SH-SY5Y (cell line): ENCODE measurements at regions not wholly inside any gene's neighbourhood (a gene's known extent, or its start where the extent isn't known, plus 50 kb on each side); places are given as distances from the start of the nearest gene placed in this dataset.

ENCODE experiments used
- GATA2 ChIP-seq: IDR thresholded peaks from 2 replicates; pipeline ENCODE4 v1.6.1; 2011; ENCODE audit warnings: mild to moderate bottlenecking, low read depth, low read length
- GATA3 ChIP-seq: IDR thresholded peaks from 2 replicates; pipeline ENCODE4 v1.6.1; 2011; ENCODE audit warnings: low read depth, mild to moderate bottlenecking, low read length, moderate library complexity

GRCh38 chr17:63361182-63361581 is 84.9 kb downstream of the CYB561 start:
- no peak for TF ChIP-seq GATA3
- no peak for TF ChIP-seq GATA2

GRCh38 chr17:63362115-63362514 is 84.0 kb downstream of the CYB561 start:
- TF ChIP-seq GATA2, result no peak
- TF ChIP-seq GATA3, result no peak

- TF ChIP-seq GATA2, result no peak
- no peak for TF ChIP-seq GATA3
Measured at GRCh38 chr17:63364387-63364786, 81.7 kb downstream of the CYB561 start.

DNA sequence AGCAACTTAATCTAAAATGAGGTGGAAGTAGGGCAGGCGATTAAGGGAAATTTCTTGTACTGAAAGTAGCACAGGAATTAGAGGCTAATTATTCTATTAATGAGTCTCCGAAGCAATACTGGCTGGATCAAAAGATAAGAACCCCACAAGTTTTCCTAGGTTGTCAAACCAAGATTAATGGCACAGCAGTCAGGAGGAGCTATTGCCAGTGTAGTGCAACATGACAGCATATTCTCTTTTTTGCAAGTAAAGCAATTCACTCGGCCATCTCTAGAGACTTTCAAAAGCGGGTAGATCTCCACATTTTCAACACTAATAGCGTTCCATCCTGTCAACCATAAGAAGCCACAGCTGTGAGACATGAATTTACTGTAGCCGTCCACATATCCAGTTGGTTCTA is 81.2 kb downstream of the CYB561 start:
- no peak for TF ChIP-seq GATA3
- TF ChIP-seq GATA2, result no peak

- no peak for TF ChIP-seq GATA2
- TF ChIP-seq GATA3, result no peak
Measured at GRCh38 chr17:63365366-63366240, 80.5 kb downstream of the CYB561 start.

DNA sequence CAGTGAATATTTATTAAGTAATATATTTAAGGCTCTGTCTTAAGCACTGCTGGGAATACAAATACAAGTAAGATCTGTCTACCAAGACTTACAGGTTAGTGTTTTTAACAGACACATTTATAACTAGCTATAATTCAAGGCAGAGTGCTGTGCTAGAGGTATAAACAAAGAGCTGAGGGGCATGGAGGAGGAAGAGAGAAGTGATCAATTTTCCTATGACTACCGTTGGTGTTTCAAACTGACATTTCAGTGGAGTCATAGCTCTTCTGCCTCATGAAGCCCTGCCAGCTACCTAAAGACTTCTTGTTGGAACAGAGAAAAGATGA is 79.9 kb downstream of the CYB561 start:
- TF ChIP-seq GATA3 (no peak), GATA2 (no peak)

DNA sequence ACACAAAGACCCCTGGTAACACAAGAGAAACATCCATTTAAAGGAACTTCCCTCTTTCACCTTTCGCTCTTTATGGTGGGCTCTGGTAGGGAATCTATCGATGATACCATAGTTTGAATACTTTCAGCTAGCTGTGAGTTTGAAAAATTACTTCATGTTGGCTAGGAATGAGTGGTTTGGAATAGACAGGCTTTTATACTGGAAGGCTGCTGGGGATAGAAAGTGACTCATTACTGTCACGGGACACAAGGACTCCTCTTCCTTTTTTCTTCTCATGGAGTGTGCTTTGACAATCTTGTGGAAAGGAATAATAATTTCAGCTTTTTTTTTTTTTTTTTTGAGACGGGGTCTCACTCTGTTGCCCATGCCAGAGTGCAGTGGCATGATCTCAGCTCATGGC is 76.9 kb downstream of the CYB561 start:
- TF ChIP-seq GATA3 (no peak), GATA2 (no peak)

DNA sequence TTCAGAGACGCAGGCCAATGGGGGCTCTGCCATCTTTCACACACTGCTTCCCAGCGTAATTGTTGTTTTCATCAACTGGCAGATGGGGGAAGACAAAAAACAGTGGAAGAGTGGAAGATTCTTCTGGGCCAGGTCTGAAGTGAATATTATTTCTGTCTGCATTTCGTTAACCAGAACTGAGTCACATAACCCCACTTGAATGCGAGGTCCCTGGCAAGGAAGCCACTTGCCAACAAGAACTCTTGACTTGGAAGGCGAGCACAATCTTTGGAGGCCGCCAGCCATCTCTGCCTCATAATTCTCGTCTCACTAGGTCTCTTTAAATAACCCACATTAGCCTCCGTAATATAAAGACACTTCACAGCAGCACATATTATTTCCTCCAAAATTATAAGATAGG is 75.4 kb downstream of the CYB561 start:
- TF ChIP-seq GATA2, result no peak
- no peak for TF ChIP-seq GATA3

DNA sequence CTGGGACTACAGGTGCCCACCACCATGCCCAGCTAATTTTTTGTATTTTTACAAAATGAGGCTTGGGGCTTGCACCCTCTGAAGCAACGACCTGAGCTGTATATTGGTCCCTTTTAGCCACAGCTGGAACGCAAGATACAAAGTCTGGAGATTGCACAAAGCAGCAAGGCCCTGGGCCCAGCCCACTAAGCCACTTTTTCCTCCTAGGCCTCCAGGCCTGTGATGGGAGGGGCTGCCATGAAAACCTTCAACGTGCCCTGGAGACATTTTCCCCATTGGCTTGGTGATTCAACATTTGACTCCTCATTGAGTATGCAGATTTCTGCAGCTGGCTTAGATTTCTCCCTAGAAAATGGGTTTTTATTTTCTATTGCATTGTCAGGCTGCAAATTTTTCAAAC is 69.2 kb downstream of the CYB561 start:
- TF ChIP-seq GATA3 (no peak), GATA2 (no peak)

- TF ChIP-seq GATA2 (peak; percentile 97), GATA3 (peak; percentile 98)
Measured at GRCh38 chr17:63378411-63379375, 67.4 kb downstream of the CYB561 start.

DNA sequence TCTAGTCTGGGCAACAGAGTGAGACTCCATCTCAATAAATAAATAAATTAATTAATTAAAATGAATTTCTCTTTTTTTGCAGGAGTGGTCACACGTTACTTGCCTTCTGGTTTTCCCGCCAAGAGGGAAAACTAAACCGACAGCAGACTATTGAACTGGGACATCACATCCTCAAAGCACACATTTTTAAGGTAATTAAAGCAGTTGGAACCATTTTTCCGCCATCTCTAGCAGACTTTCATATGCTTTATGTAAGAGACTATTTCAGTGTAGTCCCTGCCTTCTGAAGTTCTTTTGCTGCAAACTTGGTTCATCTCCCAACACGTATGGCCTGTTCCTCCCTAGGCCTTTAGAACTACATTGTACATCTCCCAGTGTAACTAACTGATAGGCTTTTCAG is 66.5 kb downstream of the CYB561 start:
- TF ChIP-seq GATA2, result no peak
- no peak for TF ChIP-seq GATA3

DNA sequence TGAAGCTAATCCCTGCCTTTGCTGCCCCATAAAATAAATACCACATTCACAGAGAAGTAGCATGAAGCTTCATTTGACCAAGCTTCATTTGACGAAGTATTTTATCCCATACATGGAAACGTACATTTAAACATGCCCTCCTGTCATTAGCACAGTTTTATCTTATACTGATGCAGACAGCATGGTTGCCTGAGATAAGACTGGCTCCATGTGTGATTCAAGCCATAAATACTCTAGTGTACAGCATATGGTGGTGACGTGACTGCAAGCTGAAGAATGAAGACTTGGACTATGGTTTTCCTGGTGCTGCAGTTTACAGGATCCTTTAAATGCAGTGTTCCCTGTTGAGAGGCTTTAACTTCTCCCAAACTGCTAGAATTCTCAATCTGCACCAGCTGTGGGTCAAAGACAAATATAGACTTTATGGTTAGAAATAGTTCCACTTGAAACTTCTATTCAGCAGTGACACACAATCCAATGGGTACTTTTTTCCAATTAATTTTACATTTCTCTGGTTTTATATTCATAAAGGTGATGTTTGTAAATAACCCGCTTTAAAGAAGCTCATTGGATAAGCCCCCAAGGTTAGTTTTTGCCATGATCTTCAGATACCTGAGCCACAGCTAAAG is 64.9 kb downstream of the CYB561 start:
- peak; percentile 88 for TF ChIP-seq GATA3
- TF ChIP-seq GATA2, result peak; percentile 92

DNA sequence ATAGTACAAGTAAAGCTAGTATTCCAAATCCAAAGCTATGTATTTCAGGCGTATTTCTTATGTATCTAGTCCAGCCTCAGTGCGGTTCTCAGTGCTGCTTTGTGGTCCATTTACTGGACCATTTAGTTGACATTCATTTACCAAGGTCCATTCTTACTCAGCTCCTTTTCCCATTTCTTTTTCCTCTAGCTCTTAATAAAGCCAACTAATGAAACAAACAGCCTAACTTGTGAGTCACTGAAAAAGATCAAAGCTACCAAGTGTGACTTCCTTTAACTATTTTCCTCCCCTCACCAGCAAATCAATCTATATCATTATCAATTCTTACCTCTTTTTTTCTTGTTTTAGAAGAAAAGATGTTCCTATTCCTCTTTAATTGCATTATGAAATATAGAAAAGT is 64.0 kb downstream of the CYB561 start:
- TF ChIP-seq GATA3 (no peak), GATA2 (no peak)
